ENCODE measurements at regions not wholly inside any gene's neighbourhood (a gene's known extent, or its start where the extent isn't known, plus 50 kb on each side); places are given as distances from the start of the nearest gene placed in this dataset.

DNA sequence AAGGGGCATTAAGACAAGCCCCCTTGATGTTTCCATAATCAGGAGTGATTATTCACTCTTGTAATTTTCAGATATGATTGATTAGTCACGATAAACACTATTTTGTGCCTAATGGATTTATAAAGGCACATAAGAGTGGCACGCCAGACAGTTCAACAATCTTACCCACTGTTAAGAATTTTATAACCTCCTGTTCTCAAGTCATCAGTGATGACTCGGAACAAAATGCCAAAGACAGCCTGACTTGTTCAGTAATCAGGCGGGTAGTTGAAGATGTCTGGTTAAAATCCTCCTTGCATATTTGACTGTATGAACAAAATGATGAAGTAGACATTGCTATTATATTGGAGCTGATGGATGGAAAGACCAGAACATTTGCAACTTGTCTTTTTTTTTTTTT is 212.1 kb upstream of the RMST start:
- TF ChIP-seq, protein P1, sequence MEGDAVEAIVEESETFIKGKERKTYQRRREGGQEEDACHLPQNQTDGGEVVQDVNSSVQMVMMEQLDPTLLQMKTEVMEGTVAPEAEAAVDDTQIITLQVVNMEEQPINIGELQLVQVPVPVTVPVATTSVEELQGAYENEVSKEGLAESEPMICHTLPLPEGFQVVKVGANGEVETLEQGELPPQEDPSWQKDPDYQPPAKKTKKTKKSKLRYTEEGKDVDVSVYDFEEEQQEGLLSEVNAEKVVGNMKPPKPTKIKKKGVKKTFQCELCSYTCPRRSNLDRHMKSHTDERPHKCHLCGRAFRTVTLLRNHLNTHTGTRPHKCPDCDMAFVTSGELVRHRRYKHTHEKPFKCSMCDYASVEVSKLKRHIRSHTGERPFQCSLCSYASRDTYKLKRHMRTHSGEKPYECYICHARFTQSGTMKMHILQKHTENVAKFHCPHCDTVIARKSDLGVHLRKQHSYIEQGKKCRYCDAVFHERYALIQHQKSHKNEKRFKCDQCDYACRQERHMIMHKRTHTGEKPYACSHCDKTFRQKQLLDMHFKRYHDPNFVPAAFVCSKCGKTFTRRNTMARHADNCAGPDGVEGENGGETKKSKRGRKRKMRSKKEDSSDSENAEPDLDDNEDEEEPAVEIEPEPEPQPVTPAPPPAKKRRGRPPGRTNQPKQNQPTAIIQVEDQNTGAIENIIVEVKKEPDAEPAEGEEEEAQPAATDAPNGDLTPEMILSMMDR (IDR thresholded peaks at IDR 0.05), result no peak
- TF ChIP-seq POLR2A (IDR thresholded peaks at IDR 0.05), result no peak

Measured in body of pancreas (tissue), 4 donors.